NCI-H128 (cell line): ENCODE measurements at regions not wholly inside any gene's neighbourhood (a gene's known extent, or its start where the extent isn't known, plus 50 kb on each side); places are given as distances from the start of the nearest gene placed in this dataset.

Source experiments
- DNase-seq: peaks from one replicate; lab custom pipeline; 2025; ENCODE audit not compliant: unreplicated experiment; lab: John Stamatoyannopoulos, UW

- no peak for DNase-seq
Observed at GRCh38 chr3:152190636-152191183, 78.0 kb upstream of the MBNL1 start.

- DNase-seq, result no peak
Observed at GRCh38 chr3:152192050-152192449, 76.7 kb upstream of the MBNL1 start.

GRCh38 chr3:152192936-152193672 lies 75.6 kb upstream of the MBNL1 start:
- DNase-seq, result no peak

GRCh38 chr3:152193673-152194267 lies 75.0 kb upstream of the MBNL1 start:
- no peak for DNase-seq

GRCh38 chr3:152195206-152195605 lies 73.5 kb upstream of the MBNL1 start:
- DNase-seq, result no peak

GRCh38 chr3:152196782-152197181 lies 71.9 kb upstream of the MBNL1 start:
- no peak for DNase-seq

GRCh38 chr3:152197451-152197850 lies 71.3 kb upstream of the MBNL1 start:
- no peak for DNase-seq

- no peak for DNase-seq
Observed at GRCh38 chr3:152197937-152198336, 70.8 kb upstream of the MBNL1 start.

- DNase-seq, result no peak
Observed at GRCh38 chr3:152198665-152199064, 70.1 kb upstream of the MBNL1 start.

- no peak for DNase-seq
Observed at GRCh38 chr3:152199102-152199840, 69.5 kb upstream of the MBNL1 start.

- DNase-seq, result no peak
Observed at GRCh38 chr3:152200476-152201420, 68.0 kb upstream of the MBNL1 start.

GRCh38 chr3:152202976-152203626 lies 65.6 kb upstream of the MBNL1 start:
- DNase-seq, result no peak

- no peak for DNase-seq
Observed at GRCh38 chr3:152203652-152204051, 65.1 kb upstream of the MBNL1 start.

GRCh38 chr3:152204218-152204617 lies 64.5 kb upstream of the MBNL1 start:
- DNase-seq, result no peak

- no peak for DNase-seq
Observed at GRCh38 chr3:152205097-152205593, 63.6 kb upstream of the MBNL1 start.

GRCh38 chr3:152206243-152206760 lies 62.4 kb upstream of the MBNL1 start:
- no peak for DNase-seq

- no peak for DNase-seq
Observed at GRCh38 chr3:152208439-152208838, 60.3 kb upstream of the MBNL1 start.

GRCh38 chr3:152209060-152209459 lies 59.7 kb upstream of the MBNL1 start:
- no peak for DNase-seq

GRCh38 chr3:152209776-152210175 lies 59.0 kb upstream of the MBNL1 start:
- no peak for DNase-seq

GRCh38 chr3:152210697-152211096 lies 58.0 kb upstream of the MBNL1 start:
- DNase-seq, result no peak
